Stimulated activated CD4-positive, alpha-beta T cell treated with anti-CD3 and anti-CD28 coated beads, Interleukin-12 subunit alpha, Interleukin-12 subunit beta, amount 100 ng/mL, for 4 hours (primary cell): ENCODE measurements at regions not wholly inside any gene's neighbourhood (a gene's known extent, or its start where the extent isn't known, plus 50 kb on each side); places are given as distances from the start of the nearest gene placed in this dataset.
"Not testable (repeated sequence)": the region's sequence is repeated elsewhere in the genome, so short reads cannot be mapped to it uniquely, and the experiment has no call there.

Experiments used
- DNase-seq: peaks from one replicate; pipeline ENCODE4 v3.0.0-alpha.2; 2020

DNA sequence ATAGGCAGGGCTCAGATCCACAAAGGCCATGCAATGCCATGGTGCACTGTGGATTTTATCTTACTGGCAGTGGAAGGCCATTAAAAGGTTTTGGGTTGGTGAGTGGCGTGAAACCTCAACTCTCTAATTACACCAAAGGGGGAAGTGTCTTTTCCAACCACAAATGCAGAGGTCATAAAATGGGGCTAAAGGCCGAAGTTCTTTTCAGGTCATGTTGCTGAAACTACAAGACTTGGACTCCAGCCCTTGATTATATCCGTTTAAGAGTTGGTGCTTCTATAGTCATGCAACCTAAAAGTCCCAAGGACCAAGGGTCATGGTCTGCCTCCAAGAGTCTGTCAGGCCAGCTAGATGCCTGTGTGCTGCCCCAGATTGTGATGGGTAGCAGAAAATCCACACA, 434.3 kb downstream of the RAB38 start:
- DNase-seq: no peak

DNA sequence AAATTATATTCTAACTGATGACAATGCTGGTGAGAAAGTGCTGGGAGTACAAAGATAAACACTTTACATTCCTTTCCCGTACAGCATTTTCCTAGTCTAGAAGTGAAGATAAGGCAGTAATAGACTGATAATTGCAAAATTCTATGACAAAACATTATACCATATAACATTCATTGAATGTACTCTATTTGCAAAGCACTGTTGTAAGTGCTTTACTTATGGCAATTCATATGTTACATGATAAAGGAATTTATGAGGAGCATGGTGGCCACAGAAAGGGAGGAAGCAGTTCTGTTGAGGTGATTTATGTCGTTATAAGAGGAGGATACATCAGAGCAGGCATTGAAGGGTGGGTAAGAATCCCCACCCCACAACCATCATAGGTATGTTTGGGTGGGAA, 434.8 kb downstream of the RAB38 start:
- no peak for DNase-seq

DNA sequence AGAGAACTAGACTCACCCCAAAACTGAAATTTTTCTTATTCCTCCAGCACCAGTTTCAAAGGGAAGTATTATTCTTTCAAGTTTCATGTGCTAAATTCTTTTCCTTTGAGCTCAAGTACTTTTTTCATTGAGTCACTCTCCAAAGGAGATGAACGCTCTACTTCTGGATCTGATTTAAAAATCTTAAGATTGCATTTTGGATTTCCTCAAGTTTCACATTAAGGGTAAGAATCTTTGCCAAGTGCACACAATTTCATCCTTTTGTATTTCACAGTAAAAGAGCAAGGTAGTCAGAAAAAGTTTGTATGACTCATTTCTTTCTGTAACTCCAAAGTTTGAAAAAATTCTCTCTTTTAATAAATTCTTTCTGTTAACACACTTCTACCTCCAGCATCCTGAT, 435.5 kb downstream of the RAB38 start:
- DNase-seq: no peak

DNA sequence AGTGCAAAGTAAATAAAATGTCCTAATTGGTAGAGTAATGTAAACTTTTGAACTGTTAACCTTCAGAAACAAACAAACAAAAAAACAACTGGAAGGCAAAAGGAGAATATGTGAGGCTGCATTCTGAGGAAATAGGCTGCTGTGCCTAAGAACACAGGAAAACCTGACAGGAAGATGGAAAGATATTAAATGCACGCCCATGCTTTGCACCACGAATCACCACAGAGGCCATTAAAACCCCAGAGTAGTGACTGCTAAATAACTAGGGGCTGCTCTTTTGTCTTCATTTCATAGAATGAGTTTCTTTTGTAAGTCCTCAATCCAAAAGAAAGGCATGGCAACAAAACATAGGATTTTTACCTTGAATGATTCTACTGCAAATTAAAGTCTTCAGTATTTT, 436.0 kb downstream of the RAB38 start:
- DNase-seq: no peak

DNA sequence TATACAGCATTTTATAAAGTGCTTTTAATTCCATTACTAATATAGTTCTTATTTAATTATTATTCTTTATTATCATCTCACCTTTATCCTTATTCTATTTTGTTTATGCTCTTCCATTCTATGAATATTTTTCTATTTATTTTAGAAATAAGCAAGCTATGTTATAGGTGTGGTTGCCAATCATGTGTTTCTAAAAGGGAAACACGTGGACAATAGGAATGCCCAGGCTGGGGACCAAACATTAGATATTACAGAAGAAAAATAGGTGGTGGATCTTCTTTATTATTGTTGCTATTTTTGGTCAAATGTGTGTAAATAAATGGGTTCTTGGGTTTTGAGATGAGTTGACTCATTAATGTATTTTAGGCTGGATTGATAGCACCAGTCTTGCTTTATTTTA, 438.3 kb downstream of the RAB38 start:
- no peak for DNase-seq

DNA sequence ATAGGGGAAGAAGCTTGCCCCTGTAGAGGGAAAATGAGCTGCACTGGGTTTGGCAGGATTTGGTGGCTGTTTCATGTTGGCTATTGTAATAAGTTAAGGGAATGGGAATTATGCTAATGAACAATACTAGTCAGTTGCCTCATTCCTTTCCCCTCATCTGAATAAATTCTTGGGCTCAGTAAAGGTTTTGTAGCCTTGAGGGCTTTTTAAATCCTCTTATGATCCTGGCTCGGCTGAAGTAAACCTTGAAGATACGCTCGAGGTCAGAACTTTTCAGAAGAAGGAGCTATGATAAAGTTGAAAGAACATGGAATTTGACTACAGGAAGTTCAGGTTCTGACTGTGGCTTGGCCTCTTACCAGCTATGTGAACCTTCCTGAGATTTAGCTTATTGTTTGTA, 448.7 kb downstream of the RAB38 start:
- DNase-seq: no peak

DNA sequence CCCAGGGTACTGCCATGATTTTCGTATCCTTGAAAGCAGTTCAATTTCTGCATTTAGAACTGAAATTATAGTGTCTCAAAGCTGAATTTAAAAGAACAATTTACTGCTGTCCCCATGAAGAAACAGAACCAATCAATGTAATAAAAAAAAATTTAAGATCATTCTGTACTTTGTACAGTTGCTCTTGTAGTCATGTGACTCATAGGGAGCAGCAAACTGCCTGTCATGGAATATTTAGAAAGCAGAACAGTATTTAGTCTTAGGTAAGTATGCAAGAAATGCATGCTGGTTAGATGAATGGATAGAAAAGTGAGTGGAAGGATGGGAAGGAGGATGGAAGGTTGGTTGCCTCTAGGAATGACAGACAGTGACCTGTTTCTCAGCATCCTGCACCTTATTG, 450.9 kb downstream of the RAB38 start:
- DNase-seq: no peak

DNA sequence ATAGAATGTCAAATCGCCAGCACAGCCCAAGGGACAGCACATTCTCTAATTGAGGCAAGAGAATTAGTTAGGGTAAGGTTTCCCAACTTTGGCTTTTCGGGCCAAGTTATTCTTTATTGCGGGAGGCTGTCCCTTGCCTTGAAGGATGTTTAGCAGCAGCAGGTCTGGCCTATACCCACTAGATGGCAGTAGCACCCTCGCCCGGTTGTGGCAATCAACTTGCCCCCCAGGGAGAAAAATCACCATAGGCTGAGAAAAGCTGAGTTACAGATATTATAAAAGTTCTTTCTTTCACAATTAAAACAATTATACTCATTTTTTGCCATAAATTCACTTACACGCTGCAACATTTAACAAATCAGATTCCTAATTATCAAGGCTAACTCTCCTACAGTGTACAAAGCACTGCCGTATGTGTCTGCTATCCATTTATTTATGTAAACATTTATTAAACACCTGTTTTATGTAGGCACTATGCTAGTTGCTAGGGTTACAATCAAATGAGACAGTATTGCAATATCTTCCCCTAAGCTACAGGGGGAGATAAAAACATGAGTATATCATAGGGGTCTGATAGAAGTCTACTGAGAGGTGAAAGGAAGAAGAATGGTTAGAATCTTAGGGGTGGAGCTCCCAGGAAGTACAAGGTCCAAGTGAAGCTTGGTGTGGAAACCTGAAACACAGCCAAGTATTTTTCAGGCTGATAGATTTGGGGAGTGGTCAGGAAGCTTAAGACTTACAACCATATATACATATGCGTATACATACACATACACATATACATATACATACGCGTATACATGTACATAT, 452.3 kb downstream of the RAB38 start:
- no peak for DNase-seq

DNA sequence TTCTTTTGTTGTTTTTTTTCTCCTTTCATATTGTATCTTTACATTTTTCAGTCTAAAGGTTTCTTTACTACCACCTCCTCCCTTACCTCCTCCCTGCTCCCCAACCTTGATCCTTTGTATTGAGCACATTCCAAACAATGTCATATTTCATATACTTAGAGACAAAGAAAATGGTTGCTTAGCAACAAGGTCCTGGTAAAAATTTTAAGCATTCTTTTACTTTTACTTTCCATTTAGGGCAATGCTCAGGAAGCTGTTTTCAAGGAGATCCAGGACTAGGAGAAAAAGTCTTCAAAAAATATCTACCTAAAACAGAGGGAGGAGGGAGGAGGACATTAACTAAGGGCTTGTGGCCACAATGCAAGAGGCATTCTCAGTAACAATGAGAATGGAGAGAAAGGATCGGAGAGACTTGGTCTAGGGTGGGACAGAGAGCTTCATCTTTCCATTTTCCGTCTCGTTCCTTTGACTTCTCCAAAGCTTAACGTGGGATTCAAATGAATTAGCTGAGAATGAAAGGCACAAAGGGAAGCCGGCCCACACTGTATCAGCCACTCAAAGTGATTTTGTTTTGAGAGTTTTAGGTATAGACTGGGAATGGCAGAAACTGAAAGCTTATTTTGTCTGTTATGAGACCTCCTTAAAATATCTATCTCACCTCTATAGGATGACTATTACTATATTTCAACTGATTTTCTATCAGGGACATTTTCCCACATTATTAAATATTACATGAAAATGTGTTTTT, 455.7 kb downstream of the RAB38 start:
- DNase-seq: no peak

DNA sequence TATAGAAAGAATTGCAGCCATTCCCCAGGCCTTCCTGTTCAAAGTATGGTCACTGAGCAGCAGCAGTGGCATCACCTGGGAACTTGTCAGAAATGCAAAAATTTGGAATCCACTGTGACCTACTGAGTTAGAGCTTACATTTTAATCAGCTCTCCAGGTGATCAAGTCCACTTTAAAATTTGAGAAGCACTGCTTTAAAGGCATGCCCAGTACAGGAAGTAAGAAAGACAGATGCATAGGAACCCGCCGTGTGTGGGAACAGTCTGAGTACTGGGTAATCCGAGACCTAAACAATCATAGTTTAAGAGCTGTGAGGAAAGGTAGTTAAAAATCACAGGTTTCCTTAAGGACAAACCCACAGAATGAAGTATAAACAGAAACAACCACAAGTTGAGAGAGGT, 462.4 kb downstream of the RAB38 start:
- DNase-seq: no peak

DNA sequence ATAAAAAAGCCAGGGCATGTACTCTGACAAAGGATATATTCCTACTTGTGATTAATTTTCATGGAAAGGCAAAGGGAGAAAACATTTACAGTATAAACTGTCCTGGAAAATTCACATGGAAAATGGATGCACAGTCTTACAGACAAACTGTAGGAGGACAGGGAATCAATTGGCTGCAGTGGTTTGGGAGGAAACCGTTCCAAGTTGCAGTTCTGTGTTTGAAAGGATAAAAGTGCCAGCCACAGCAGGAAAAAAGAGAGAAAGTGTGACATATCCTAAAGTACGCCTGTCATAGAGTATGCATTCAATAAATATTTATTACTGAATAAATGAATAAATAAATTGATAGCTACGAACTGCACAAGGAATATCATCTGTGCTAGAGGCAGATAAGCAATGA, 462.9 kb downstream of the RAB38 start:
- no peak for DNase-seq

DNA sequence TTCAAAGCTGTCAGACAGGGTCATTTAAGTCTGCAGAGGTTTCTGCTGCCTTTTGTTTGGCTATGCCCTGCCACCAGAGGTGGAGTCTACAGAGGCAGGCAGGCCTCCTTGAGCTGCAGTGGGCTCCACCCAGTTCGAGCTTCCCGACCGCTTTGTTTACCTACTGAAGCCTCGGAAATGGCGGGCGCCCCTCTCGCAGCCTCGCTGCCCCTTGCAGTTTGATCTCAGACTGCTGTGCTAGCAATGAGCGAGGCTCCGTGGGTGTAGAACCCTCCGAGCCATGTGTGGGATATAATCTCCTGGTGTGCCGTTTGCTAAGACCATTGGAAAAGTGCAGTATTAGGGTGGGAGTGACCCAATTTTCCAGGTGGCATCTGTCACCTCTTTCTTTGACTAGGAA, 471.7 kb downstream of the RAB38 start:
- not testable (repeated sequence) for DNase-seq

DNA sequence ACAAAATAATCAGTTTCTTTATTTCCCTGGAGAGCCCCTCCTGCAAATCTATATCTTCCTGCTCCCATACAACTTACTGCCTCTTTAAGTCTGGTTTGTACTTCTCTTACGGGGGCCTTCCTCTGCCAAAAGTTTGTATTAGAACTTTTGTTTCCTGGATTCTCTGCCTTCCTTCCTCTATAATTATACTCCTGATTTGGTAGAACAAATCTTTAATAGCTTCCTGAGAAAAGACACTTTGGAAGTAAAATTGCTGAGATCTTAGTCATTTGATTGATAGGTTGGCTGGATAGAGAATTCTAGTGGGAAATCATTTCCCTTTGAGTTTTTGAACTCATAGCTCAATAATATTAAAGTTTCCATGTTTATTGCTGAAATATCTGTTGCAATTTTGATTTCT, 499.2 kb downstream of the RAB38 start:
- no peak for DNase-seq

DNA sequence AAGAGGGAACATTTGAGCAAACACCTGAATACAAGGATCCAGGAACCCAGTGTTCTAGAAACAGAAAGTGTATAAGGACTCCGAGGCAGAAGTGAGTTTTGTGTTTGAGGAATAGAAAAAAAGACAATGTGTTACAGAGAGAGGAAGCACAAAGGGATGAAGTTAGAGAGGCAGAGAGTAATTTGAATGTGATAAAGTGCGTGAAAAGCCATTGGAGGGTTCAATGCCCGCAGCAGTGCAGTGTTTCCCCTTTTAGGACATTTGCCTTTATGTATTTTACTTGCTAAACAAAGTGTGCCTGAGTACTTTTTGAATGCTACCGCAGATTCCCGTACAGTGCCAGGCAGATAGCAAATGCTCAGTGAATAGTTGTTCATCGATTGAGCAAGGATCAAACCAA, 508.5 kb downstream of the RAB38 start:
- no peak for DNase-seq

DNA sequence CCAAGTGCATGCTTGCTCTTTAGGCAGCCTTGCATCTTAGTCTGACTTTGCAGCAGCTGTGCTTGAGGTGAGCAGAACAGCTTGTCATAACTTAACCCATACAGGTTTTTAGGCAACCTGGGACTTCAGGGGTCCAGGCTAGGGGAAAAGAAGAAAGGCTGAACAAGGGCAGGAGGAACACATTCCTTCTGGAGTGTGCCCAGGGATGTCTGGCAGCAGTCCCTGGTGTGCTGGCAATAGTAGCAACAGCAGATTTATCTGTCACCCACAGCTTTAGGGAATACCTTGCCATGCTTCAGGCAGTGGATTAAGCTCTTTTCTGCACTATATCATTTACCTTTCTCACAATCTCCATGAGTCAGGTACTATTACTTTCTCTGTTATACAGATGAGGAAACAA, 513.0 kb downstream of the RAB38 start:
- no peak for DNase-seq

DNA sequence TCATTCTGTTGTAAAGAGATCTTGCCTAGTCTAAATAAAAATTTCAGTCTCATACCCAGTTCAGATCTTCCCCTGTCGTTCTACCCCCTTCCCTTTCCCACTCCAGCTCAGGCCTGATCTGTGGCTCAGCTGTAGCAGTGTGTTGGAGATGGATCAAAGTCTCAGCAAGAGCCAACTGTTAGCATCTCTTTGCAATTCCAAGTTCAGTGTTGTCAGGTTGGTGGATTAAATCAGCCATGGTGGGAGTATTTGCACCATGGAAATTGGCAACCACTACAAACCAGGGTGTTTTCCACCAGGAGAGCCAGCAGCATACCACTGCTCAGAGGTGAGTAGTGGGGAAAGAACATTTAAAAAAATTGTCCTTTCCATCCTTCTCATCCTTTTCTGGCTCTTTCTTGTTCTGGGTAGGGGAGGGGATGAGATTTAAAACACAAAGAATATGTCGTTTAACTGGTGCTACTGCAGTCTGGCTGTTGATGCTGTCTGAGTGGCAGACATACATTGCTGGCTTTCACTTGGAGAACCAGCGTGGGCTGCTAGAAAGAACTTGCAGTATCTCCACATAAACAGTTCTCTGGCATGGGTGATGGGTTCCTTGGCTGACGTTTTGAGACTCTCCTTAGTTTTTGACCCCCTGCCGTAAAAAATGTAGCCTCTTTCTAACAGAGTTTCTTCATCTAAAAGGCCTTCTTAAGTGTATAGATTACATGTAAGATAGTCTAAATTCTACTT, 514.1 kb downstream of the RAB38 start:
- DNase-seq: no peak

DNA sequence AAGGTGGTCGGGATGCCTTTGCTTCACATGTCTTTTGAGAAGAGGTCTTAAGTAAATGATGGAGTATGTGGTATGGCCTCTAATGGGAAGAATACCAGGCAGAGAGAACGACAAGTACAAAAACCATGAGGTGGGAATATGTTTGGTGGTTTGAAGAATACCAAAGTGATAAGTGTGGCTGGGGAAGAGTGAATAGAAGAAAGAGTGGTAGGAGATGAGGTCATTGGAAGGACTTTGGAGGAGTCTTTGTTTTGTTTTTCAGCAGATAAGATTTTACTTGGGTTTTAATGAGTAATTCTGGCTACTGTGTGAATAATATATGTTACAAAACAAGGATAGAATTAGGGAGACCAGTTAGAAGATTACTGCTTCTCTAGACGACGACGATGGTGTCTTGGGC, 515.4 kb downstream of the RAB38 start:
- no peak for DNase-seq

DNA sequence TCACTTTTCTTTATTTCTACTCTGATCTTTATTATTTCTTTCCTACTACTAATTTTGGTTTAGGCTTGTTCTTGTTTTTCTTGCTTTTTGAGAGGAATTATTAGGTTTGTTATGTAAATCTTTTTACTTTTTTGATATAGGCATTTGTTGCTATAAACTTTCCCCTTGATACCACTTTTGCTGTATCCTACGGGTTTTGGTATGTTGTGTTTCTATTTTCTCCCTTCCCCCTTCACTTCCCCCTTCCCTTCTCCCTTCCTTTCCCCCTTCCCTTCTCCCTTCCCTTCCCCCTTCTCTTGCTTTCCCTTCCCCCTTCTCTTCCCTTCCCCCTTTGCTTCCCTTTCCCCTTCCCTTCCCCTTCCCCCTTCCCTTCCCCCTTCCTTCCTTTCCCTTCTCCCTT, 529.6 kb downstream of the RAB38 start:
- no peak for DNase-seq

DNA sequence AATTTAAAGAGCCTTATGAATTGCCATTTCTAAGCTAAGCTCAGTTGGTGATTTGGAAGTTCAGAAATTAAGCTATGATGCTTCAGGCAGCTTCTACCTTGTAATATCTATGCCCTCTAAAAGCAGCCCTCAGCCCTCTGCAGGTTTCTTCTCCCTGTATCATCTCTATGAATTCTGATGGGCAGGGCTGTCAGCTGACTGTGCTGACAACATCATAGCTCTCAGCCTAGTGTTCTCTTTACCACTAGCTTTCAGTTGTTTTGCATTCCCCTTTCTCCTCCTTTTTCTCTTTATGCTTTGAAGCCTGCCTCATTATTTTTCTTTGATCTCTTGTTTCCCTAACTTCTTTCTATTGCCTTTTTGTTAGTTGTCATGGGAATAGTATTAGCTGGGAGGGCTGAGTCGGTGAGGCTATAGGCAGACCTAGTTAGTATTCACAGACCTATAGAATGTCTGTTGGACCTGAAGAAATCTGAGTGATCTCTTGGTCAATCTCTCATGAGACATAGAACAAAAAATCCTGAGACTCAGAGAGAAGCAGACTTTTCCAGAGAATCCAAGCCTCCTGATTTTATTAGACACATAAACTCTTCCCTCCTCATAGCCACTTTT, 535.4 kb downstream of the RAB38 start:
- no peak for DNase-seq

DNA sequence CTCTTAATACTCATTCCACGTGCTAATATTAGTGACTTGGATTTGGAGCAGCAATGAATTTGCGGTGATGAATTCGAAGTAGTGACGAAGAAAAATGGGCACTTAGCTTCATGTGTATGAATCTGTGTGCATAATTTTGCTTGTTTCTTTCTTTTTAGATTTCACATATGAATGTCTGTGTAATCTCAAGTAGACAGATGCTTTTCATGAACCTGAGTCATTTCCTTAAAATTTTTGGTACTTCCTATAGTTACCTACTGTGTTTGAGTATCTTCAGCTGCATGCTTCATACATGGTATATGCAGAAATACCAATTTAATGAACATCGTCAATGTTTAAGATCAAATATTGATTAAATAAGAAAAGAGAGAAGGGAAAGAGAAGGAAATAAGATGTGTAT, 540.2 kb downstream of the RAB38 start:
- DNase-seq: no peak

DNA sequence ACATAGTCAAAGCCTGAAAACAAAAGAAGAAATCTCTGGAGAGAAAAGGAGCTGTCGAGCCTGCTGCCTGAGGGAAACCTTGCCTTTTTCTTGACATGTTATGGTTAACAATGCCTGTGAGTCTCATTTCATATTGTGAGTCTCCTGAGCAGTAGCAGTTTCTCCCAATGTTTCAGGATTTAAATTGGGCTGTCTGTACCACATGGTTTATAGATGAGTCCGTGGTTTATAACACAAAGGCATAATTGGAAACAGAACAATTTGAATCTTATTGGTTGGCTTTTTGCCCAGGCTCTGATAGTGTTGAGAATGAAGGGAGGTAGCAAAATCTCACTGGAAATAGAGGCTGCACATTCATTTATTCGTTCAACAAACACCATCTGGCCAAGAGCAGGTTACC, 540.9 kb downstream of the RAB38 start:
- DNase-seq: no peak

DNA sequence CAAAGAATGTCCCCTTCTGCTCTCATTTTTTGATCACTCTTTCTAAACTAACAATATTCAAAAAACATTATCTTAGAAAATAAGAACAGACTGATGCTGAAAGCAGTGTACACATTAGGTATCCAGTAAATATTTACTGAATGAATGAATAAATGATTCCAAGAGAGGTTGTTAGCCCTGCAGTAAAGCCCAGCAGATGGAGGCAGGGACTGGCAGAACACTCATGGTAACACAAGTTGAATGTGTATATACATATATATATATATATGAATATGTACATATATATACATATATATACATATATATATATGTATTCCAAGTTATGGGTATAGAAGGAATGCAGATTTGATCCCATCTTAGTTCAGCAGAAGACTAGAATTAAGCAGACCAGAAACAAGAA, 546.3 kb downstream of the RAB38 start:
- no peak for DNase-seq

DNA sequence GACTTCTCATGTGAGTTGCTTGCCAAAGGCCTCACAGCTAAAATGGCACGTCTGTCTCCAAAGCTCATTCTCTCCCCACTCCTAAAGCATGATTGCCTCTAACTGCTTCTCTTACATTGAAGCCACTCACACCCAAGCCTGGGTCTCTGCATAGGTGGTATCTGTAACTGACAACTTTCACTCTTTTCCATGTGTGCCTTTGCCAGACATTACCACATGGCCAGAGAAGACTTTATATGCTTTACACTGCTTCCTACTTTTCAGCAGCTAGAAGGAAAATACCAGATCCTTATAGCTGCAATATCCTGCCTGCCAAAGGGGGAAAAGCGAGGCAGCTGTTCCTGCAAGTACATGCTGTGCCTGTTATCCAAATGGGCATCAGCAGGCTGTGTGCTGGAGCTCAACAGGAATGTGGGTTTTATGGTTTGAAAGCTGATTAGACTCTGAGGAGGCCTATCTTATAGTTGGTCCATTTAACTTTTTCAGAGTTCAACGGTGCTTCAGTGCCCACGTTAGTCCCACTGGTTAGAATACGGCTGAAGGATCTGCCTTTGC, 547.1 kb downstream of the RAB38 start:
- DNase-seq: no peak
